IMR-90 (cell line): ENCODE measurements at regions not wholly inside any gene's neighbourhood (a gene's known extent, or its start where the extent isn't known, plus 50 kb on each side); places are given as distances from the start of the nearest gene placed in this dataset.

Source experiments
- ATAC-seq: fragments of 200-7000 bp; cut with Tn5 transposase; 2 replicates; pipeline ENCODE4 v1.9.1; 2020; ENCODE audit warnings: low read depth, mild to moderate bottlenecking, moderate library complexity
- BruUV-seq: library from RNA; stranded (reverse); fragments of 400-500 nt; replicated peaks from 2 replicates; lab custom pipeline; 2021; lab: Mats Ljungman, UMichigan
- CTCF ChIA-PET: fragments of 300-600 bp; formaldehyde crosslinking; extraction: SDS; loops from one replicate; lab custom pipeline; 2021; ENCODE audit warnings: antibody characterized with exemption; lab: Yijun Ruan, JAX
- POLR2A ChIA-PET: fragments of 300-600 bp; sonication (Branson Sonifier 250); formaldehyde crosslinking; loops from one replicate; lab custom pipeline; 2022; ENCODE audit warnings: antibody characterized with exemption; ENCODE audit not compliant: unreplicated experiment; lab: Charles Lee
- DNase-seq: peaks from one replicate; pipeline ENCODE4 v3.0.0; 2013
- H2AFZ ChIP-seq: replicated peaks from 2 replicates; pipeline ENCODE3; 2013; ENCODE audit warnings: low read length, mild to moderate bottlenecking; ENCODE audit not compliant: poor library complexity
- H2AK5ac ChIP-seq: 2 replicates; pipeline ENCODE4 v1.6.1; 2013; ENCODE audit warnings: low read depth, low read length, inconsistent platforms
- H2AK9ac ChIP-seq: replicated peaks from 2 replicates; pipeline ENCODE3; 2013; ENCODE audit warnings: mild to moderate bottlenecking, low read depth, low read length, moderate library complexity; ENCODE audit not compliant: poor library complexity
- H2BK120ac ChIP-seq: 2 replicates; pipeline ENCODE4 v1.6.1; 2013; ENCODE audit warnings: low read depth, low read length, inconsistent platforms
- H2BK15ac ChIP-seq: 3 replicates; pipeline ENCODE4 v1.6.1; 2013; ENCODE audit warnings: low read depth, low read length, inconsistent platforms
- H2BK20ac ChIP-seq: 2 replicates; pipeline ENCODE4 v1.6.1; 2013; ENCODE audit warnings: low read depth, mild to moderate bottlenecking, inconsistent platforms, low read length, moderate library complexity
- H2BK5ac ChIP-seq: 2 replicates; pipeline ENCODE4 v1.6.1; 2013; ENCODE audit warnings: mild to moderate bottlenecking, low read depth, low read length, inconsistent platforms; ENCODE audit not compliant: poor library complexity, severe bottlenecking
- H3K14ac ChIP-seq: replicated peaks from 2 replicates; pipeline ENCODE4 v1.6.1; 2013; ENCODE audit warnings: low read depth, low read length, inconsistent platforms
- H3K18ac ChIP-seq: 2 replicates; pipeline ENCODE4 v1.6.1; 2013; ENCODE audit warnings: low read depth, low read length, control low read depth
- H3K23ac ChIP-seq: 2 replicates; pipeline ENCODE4 v1.6.1; 2013; ENCODE audit warnings: low read depth, low read length, inconsistent platforms
- H3K27ac ChIP-seq: 2 replicates; pipeline ENCODE4 v1.5.1; 2013; ENCODE audit warnings: mild to moderate bottlenecking, control low read depth, low read length; ENCODE audit not compliant: insufficient read depth
- H3K27me3 ChIP-seq: 2 replicates; pipeline ENCODE4 v1.6.1; 2013; ENCODE audit warnings: low read length; ENCODE audit not compliant: control insufficient read depth, insufficient read depth
- H3K36me3 ChIP-seq: 2 replicates; pipeline ENCODE4 v1.6.1; 2013; ENCODE audit warnings: low read length, mixed read lengths; ENCODE audit not compliant: control insufficient read depth, insufficient read depth
- H3K4ac ChIP-seq: 2 replicates; pipeline ENCODE4 v1.6.1; 2013; ENCODE audit warnings: low read depth, low read length, inconsistent platforms
- H3K4me1 ChIP-seq: 2 replicates; pipeline ENCODE4 v1.6.1; 2013; ENCODE audit warnings: low read length, mixed read lengths; ENCODE audit not compliant: control insufficient read depth, insufficient read depth
- H3K4me2 ChIP-seq: 2 replicates; pipeline ENCODE4 v1.6.1; 2013; ENCODE audit warnings: low read depth, mild to moderate bottlenecking, control low read depth, low read length, moderate library complexity
- H3K4me3 ChIP-seq: 2 replicates; pipeline ENCODE4 v1.5.1; 2013; ENCODE audit warnings: low read depth, mild to moderate bottlenecking, control low read depth, low read length, moderate library complexity; ENCODE audit not compliant: insufficient read depth
- H3K56ac ChIP-seq: 2 replicates; pipeline ENCODE4 v1.6.1; 2013; ENCODE audit warnings: low read length, inconsistent platforms; ENCODE audit not compliant: insufficient read depth; ENCODE audit errors: extremely low read depth
- H3K79me1 ChIP-seq, 2 experiments: 2 replicates each; pipeline ENCODE4 v1.6.1; 2013; ENCODE audit warnings: low read length in 2 of 2, inconsistent platforms in 1 of 2, low read depth in 1 of 2
- H3K9ac ChIP-seq: 2 replicates; pipeline ENCODE4 v1.6.1; 2013; ENCODE audit warnings: low read depth, low read length, control low read depth
- H3K9me1 ChIP-seq: 2 replicates; pipeline ENCODE4 v1.6.1; 2013; ENCODE audit warnings: low read length, inconsistent platforms; ENCODE audit not compliant: insufficient read depth
- H3K9me3 ChIP-seq: 2 replicates; pipeline ENCODE4 v1.6.1; 2013; ENCODE audit warnings: low read length; ENCODE audit not compliant: control insufficient read depth, insufficient read depth
- H4K20me1 ChIP-seq: 2 replicates; pipeline ENCODE4 v1.6.1; 2013; ENCODE audit warnings: low read length, inconsistent platforms; ENCODE audit not compliant: insufficient read depth
- H4K5ac ChIP-seq: 2 replicates; pipeline ENCODE4 v1.6.1; 2013; ENCODE audit warnings: mild to moderate bottlenecking, low read depth, low read length, control low read depth
- H4K8ac ChIP-seq, 2 experiments: 2 replicates each; pipeline ENCODE4 v1.6.1; 2013; ENCODE audit warnings: low read depth in 2 of 2, low read length in 2 of 2, control low read depth in 1 of 2, inconsistent platforms in 1 of 2
- H4K91ac ChIP-seq: 2 replicates; pipeline ENCODE4 v1.6.1; 2013; ENCODE audit warnings: low read depth, low read length, inconsistent platforms; ENCODE audit not compliant: insufficient read depth
- BHLHE40 ChIP-seq: fragments of 150-350 bp; IDR thresholded peaks from 2 replicates; pipeline ENCODE4 v1.6.1; 2016; ENCODE audit warnings: mild to moderate bottlenecking, low read depth, low read length
- CEBPB ChIP-seq: IDR thresholded peaks from 2 replicates; pipeline ENCODE4 v1.6.1; 2012; ENCODE audit warnings: low read depth, low read length, improper control_type of control experiment
- CHD1 ChIP-seq: IDR thresholded peaks from 2 replicates; pipeline ENCODE4 v1.6.1; 2012; ENCODE audit warnings: low read depth, low read length, improper control_type of control experiment
- FOS ChIP-seq: fragments of 150-350 bp; IDR thresholded peaks from 2 replicates; pipeline ENCODE4 v1.6.1; 2016; ENCODE audit warnings: low read depth, low read length
- MAFK ChIP-seq: IDR thresholded peaks from 2 replicates; pipeline ENCODE4 v1.6.1; 2012; ENCODE audit warnings: low read depth, low read length, improper control_type of control experiment
- MAZ ChIP-seq: IDR thresholded peaks from 2 replicates; pipeline ENCODE4 v1.6.1; 2012; ENCODE audit warnings: low read depth, mild to moderate bottlenecking, low read length, improper control_type of control experiment, moderate library complexity, borderline replicate concordance
- MXI1 ChIP-seq: IDR thresholded peaks from 2 replicates; pipeline ENCODE4 v1.6.1; 2012; ENCODE audit warnings: low read depth, mild to moderate bottlenecking, low read length, moderate library complexity, borderline replicate concordance
- NFE2L2 ChIP-seq: fragments of 150-350 bp; IDR thresholded peaks from 2 replicates; pipeline ENCODE4 v1.6.1; 2016; ENCODE audit warnings: low read depth, mild to moderate bottlenecking, low read length
- RAD21 ChIP-seq: IDR thresholded peaks from 2 replicates; pipeline ENCODE4 v1.6.1; 2012; ENCODE audit warnings: low read length, improper control_type of control experiment
- RFX5 ChIP-seq: IDR thresholded peaks from 2 replicates; pipeline ENCODE4 v1.8.0; 2012; ENCODE audit warnings: low read depth, mild to moderate bottlenecking, low read length, moderate library complexity
- USF2 ChIP-seq: fragments of 150-350 bp; IDR thresholded peaks from 2 replicates; pipeline ENCODE4 v1.6.1; 2017; ENCODE audit warnings: mild to moderate bottlenecking, antibody characterized with exemption, low read length, low read depth
- WGBS, 2 experiments: methylation state at CpG; one replicate each; pipeline versions ENCODE4 v1.1.5 to v1.1.7; 2013; ENCODE audit warnings: missing lambda C conversion rate in 2 of 2; ENCODE audit not compliant: insufficient read length in 1 of 2; ENCODE audit errors: extremely low coverage in 2 of 2; 5-methylcytosine and 5-hydroxymethylcytosine counted together
- dilution Hi-C: fragments of 300-500 bp; cut with HindIII; formaldehyde crosslinking; loops from one replicate; pipeline ENCODE4 v1.14.3; 2018; ENCODE audit warnings: low sequenced_read_pairs; ENCODE audit not compliant: unreplicated experiment
- in situ Hi-C: fragments of 300-500 bp; cut with MboI; formaldehyde crosslinking; loops from 3 replicates; pipeline ENCODE4 v1.14.3; 2019; ENCODE audit warnings: low sequenced_read_pairs, inconsistent platforms, mixed read lengths
- intact Hi-C: fragments of 100-400 bp; cut with micrococcal nuclease; formaldehyde crosslinking; loops from 2 replicates; pipeline ENCODE4 v1.10.0; 2022
- TF ChIP-seq, protein P1 (sequence below): conservative IDR thresholded peaks from 2 replicates; pipeline ENCODE4 v1.5.1; 2012; ENCODE audit warnings: mild to moderate bottlenecking, low read depth, low read length, improper control_type of control experiment

- H2AFZ ChIP-seq = no peak overlapping the region
- POLR2A ChIA-PET = no interaction called here
These were observed 74.5 kb upstream of the METRNL start for GRCh38 chr17:83004791-83005380.

More at GRCh38 chr17:83004791-83005380, 74.5 kb upstream of the METRNL start:
- Histone ChIP-seq H4K8ac (no peak overlapping the region), H2BK15ac (no peak overlapping the region), H3K27ac (no peak overlapping the region), H3K4me2 (no peak overlapping the region), H4K20me1 (no peaks in the 10 kb centered on the region), H2AK9ac (no peak overlapping the region), H3K9me3 (no peaks in the 10 kb centered on the region; the same call in 1 of the 2 replicates), H3K9me1 (no peaks in the 10 kb centered on the region), H3K4me1 (no peaks in the 10 kb centered on the region), H3K36me3 (peaks cover 6% of the 10 kb centered on the region; the same call in 1 of the 2 replicates), H3K9ac (no peak overlapping the region), H3K79me1 (peaks cover 0 to 3% of the 10 kb centered on the region in 2 experiments; a peak in 1 of 4 replicates), H3K23ac (no peak overlapping the region), H2BK20ac (no peak overlapping the region), H2BK5ac (no peak overlapping the region), H2BK120ac (no peak overlapping the region), H2AK5ac (no peak overlapping the region), H4K5ac (no peak overlapping the region), H3K14ac (no peak overlapping the region), H3K27me3 (no peaks in the 10 kb centered on the region), H4K91ac (no peak overlapping the region), H3K4ac (no peak overlapping the region), H3K4me3 (no peak overlapping the region), H3K56ac (no peak overlapping the region), H3K18ac (no peak overlapping the region)
- TF ChIP-seq MAFK = no peak
- TF ChIP-seq CHD1 = no peak
- TF ChIP-seq NFE2L2 = no peak
- no peak for TF ChIP-seq RFX5
- TF ChIP-seq FOS = no peak
- TF ChIP-seq RAD21 = no peak
- no peak for TF ChIP-seq MAZ
- no peak for TF ChIP-seq BHLHE40
- TF ChIP-seq, protein P1, sequence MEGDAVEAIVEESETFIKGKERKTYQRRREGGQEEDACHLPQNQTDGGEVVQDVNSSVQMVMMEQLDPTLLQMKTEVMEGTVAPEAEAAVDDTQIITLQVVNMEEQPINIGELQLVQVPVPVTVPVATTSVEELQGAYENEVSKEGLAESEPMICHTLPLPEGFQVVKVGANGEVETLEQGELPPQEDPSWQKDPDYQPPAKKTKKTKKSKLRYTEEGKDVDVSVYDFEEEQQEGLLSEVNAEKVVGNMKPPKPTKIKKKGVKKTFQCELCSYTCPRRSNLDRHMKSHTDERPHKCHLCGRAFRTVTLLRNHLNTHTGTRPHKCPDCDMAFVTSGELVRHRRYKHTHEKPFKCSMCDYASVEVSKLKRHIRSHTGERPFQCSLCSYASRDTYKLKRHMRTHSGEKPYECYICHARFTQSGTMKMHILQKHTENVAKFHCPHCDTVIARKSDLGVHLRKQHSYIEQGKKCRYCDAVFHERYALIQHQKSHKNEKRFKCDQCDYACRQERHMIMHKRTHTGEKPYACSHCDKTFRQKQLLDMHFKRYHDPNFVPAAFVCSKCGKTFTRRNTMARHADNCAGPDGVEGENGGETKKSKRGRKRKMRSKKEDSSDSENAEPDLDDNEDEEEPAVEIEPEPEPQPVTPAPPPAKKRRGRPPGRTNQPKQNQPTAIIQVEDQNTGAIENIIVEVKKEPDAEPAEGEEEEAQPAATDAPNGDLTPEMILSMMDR = no peak
- TF ChIP-seq CEBPB = no peak
- TF ChIP-seq MXI1 = no peak
- no peak for TF ChIP-seq USF2
- no peak for DNase-seq
- in situ Hi-C loops (no loop called here), intact Hi-C loops (no loop called here), dilution Hi-C loops (no loop called here)
- no peak for ATAC-seq
- CTCF ChIA-PET = no interaction called here
- BruUV-seq = no TSS peak
- 99% methylated on average over 13 of the region's 29 CpGs; no CpG with 5 or more reads in 1 of the 2 experiments for WGBS, 2 experiments
